Panc1 (cell line): ENCODE measurements at regions not wholly inside any gene's neighbourhood (a gene's known extent, or its start where the extent isn't known, plus 50 kb on each side); places are given as distances from the start of the nearest gene placed in this dataset.

Experiments
- ATAC-seq: fragments of 200-7000 bp; cut with Tn5 transposase; 2 replicates; pipeline ENCODE4 v1.9.1; 2020; ENCODE audit warnings: mild to moderate bottlenecking, moderate library complexity
- BruUV-seq: library from RNA; stranded (reverse); fragments of 400-500 nt; replicated peaks from 2 replicates; lab custom pipeline; 2021; lab: Mats Ljungman, UMichigan
- CTCF ChIA-PET: fragments of 300-600 bp; sonication (Branson Sonifier 250); formaldehyde crosslinking; loops from one replicate; lab custom pipeline; 2022; ENCODE audit warnings: antibody characterized with exemption; lab: Charles Lee
- POLR2A ChIA-PET: fragments of 300-600 bp; sonication (Branson Sonifier 250); formaldehyde crosslinking; loops from one replicate; lab custom pipeline; 2022; ENCODE audit warnings: antibody characterized with exemption; lab: Charles Lee
- DNase-seq: peaks from one replicate; pipeline ENCODE4 v3.0.0-alpha.2; 2010; ENCODE audit warnings: low read depth, low spot score
- H3K27ac ChIP-seq: 2 replicates; pipeline ENCODE4 v1.5.1; 2011; ENCODE audit warnings: mild to moderate bottlenecking, low read length, inconsistent platforms
- H3K27me3 ChIP-seq: fragments of 200-500 bp; sonication (Bioruptor generic); 2 replicates; pipeline ENCODE4 v1.6.0; 2014; ENCODE audit warnings: low read length, inconsistent platforms; ENCODE audit not compliant: control insufficient read depth, insufficient read depth
- H3K36me3 ChIP-seq: fragments of 200-500 bp; sonication (Bioruptor generic); 2 replicates; pipeline ENCODE4 v1.5.1; 2014; ENCODE audit warnings: inconsistent platforms, mild to moderate bottlenecking, low read length, moderate library complexity; ENCODE audit not compliant: control insufficient read depth, insufficient read depth
- H3K4me1 ChIP-seq: 2 replicates; pipeline ENCODE4 v1.5.1; 2011; ENCODE audit warnings: inconsistent platforms, mild to moderate bottlenecking, low read length, moderate library complexity; ENCODE audit not compliant: control insufficient read depth, insufficient read depth
- H3K4me3 ChIP-seq, 2 experiments: 2 replicates each; pipeline ENCODE4 v1.5.1; 2011 to 2012; ENCODE audit warnings: low read depth in 2 of 2, low read length in 2 of 2, mild to moderate bottlenecking in 2 of 2, inconsistent platforms in 1 of 2, moderate library complexity in 1 of 2
- H3K9me3 ChIP-seq: fragments of 200-500 bp; sonication (Bioruptor generic); 2 replicates; pipeline ENCODE4 v1.5.1; 2014; ENCODE audit warnings: low read depth, mild to moderate bottlenecking, inconsistent platforms, low read length, moderate library complexity; ENCODE audit not compliant: control insufficient read depth, insufficient read depth
- CTCF ChIP-seq: fragments of 450-650 bp; IDR thresholded peaks from 2 replicates; pipeline ENCODE4 v1.5.1; 2017; ENCODE audit warnings: mild to moderate bottlenecking
- POLR2AphosphoS5 ChIP-seq: IDR thresholded peaks from 2 replicates; pipeline ENCODE4 v1.6.1; 2012; ENCODE audit warnings: mild to moderate bottlenecking, low read depth, low read length, moderate library complexity
- REST ChIP-seq, 2 experiments: IDR thresholded peaks; 2 replicates each; pipeline ENCODE4 v1.6.1; 2011 to 2012; ENCODE audit warnings: low read depth in 2 of 2, control low read depth in 1 of 2, low read length in 1 of 2, mild to moderate bottlenecking in 1 of 2, moderate library complexity in 1 of 2; ENCODE audit not compliant: insufficient read depth in 1 of 2
- SIN3A ChIP-seq: IDR thresholded peaks from 2 replicates; pipeline ENCODE4 v1.6.1; 2012; ENCODE audit warnings: low read depth, mild to moderate bottlenecking, low read length, moderate library complexity, borderline replicate concordance; ENCODE audit not compliant: insufficient read depth
- TCF7L2 ChIP-seq: IDR thresholded peaks from 2 replicates; pipeline ENCODE4 v1.6.1; 2011; ENCODE audit warnings: mild to moderate bottlenecking, low read depth, low read length, inconsistent platforms
- in situ Hi-C: cut with HindIII; loops from 2 replicates; pipeline ENCODE4 v1.10.0; 2016; ENCODE audit warnings: low sequenced_read_pairs, low pct_unique_long_range_greater_than_20kb
- intact Hi-C: fragments of 100-400 bp; cut with micrococcal nuclease; formaldehyde crosslinking; loops from one replicate; pipeline ENCODE4 v1.10.0; 2022; ENCODE audit not compliant: unreplicated experiment

- ChIA-PET CTCF (no interaction called here), POLR2A (no interaction called here)
- in situ Hi-C loops, result no loop called here
- DNase-seq (peak; percentile 38), ATAC-seq (no peak)
- intact Hi-C loops, result no loop called here
- TF ChIP-seq TCF7L2 (no peak), SIN3A (no peak), REST (IDR thresholded peaks at IDR 0.05; ENCODE audit: insufficient read depth in 1 of 2, low read depth in 2 of 2, low read length in 1 of 2) (no peak)
- no peak overlapping the region for H3K27ac ChIP-seq
- no peak overlapping the region for H3K4me3 ChIP-seq
- H3K9me3 ChIP-seq, result no peaks in the 10 kb centered on the region
- BruUV-seq, result no TSS peak
- H3K4me1 ChIP-seq, result no peaks in the 10 kb centered on the region
- H3K36me3 ChIP-seq, result no peaks in the 10 kb centered on the region
- H3K27me3 ChIP-seq, result no peaks in the 10 kb centered on the region
Observed at GRCh38 chr4:24070117-24070516, 180.3 kb upstream of the PPARGC1A start.

GRCh38 chr4:24067367-24068193 lies 177.7 kb upstream of the PPARGC1A start:
- no peak for TF ChIP-seq POLR2AphosphoS5
- TF ChIP-seq REST (IDR thresholded peaks at IDR 0.05; ENCODE audit: insufficient read depth in 1 of 2, low read depth in 2 of 2, low read length in 1 of 2), result no peak
- no peak for TF ChIP-seq TCF7L2
- no peak for TF ChIP-seq CTCF
- no peak for TF ChIP-seq SIN3A
- Histone ChIP-seq H3K4me1 (no peaks in the 10 kb centered on the region), H3K27me3 (no peaks in the 10 kb centered on the region), H3K36me3 (no peaks in the 10 kb centered on the region), H3K9me3 (no peaks in the 10 kb centered on the region), H3K27ac (no peak overlapping the region), H3K4me3 (no peak overlapping the region)
- POLR2A ChIA-PET, result no interaction called here
- intact Hi-C loops (no loop called here), in situ Hi-C loops (no loop called here)
- no TSS peak for BruUV-seq
- ATAC-seq (no peak), DNase-seq (no peak)
- CTCF ChIA-PET, result no interaction called here
